ENCODE measurements at regions not wholly inside any gene's neighbourhood (a gene's known extent, or its start where the extent isn't known, plus 50 kb on each side); places are given as distances from the start of the nearest gene placed in this dataset.
"Not testable (repeated sequence)": the region's sequence is repeated elsewhere in the genome, so short reads cannot be mapped to it uniquely, and the experiment has no call there.

- WGBS, 2 experiments (ENCODE audit: insufficient coverage in 1 of 2, insufficient read length in 1 of 2): 89 to 100% methylated on average over 1 to 3 of the region's 3 CpGs
- H3K9me3 ChIP-seq (ENCODE audit: control insufficient read depth, low read length); H3K4me3 ChIP-seq (ENCODE audit: low read length); H3K4me3 Mint-ChIP-seq; H3K36me3 ChIP-seq (ENCODE audit: control insufficient read depth, insufficient read depth, low read length); H3K4me1 Mint-ChIP-seq; H3K9ac ChIP-seq (ENCODE audit: extremely low read depth, low read length, poor library complexity, severe bottlenecking); H3K27me3 ChIP-seq (ENCODE audit: control insufficient read depth, insufficient read depth, low read length, poor library complexity, severe bottlenecking); H3K36me3 Mint-ChIP-seq (ENCODE audit: low read depth); H3K9me3 Mint-ChIP-seq; H3K27ac ChIP-seq (ENCODE audit: low read depth, low read length); H3K27me3 Mint-ChIP-seq (ENCODE audit: insufficient read depth); H3K27ac Mint-ChIP-seq; H3K4me1 ChIP-seq (ENCODE audit: control insufficient read depth, insufficient read depth, low read length); DNase-seq: not testable (repeated sequence)
Measured at GRCh38 chr1:120981489-120982094, 92.0 kb downstream of the PPIAL4A start.

GRCh38 chr1:120994614-120995013, 105.0 kb downstream of the PPIAL4A start:
- not testable (repeated sequence) for H3K36me3 Mint-ChIP-seq (ENCODE audit: low read depth); H3K27me3 ChIP-seq (ENCODE audit: control insufficient read depth, insufficient read depth, low read length, poor library complexity, severe bottlenecking)
- no CpG with 5 or more reads among the region's 2 CpGs for WGBS, 2 experiments (ENCODE audit: insufficient coverage in 1 of 2, insufficient read length in 1 of 2)

GRCh38 chr1:120995025-120995424, 105.5 kb downstream of the PPIAL4A start:
- not testable (repeated sequence) for H3K36me3 Mint-ChIP-seq (ENCODE audit: low read depth); H3K4me3 Mint-ChIP-seq; H3K9ac ChIP-seq (ENCODE audit: extremely low read depth, low read length, poor library complexity, severe bottlenecking); H3K27ac Mint-ChIP-seq; H3K4me3 ChIP-seq (ENCODE audit: low read length); H3K9me3 Mint-ChIP-seq; H3K4me1 ChIP-seq (ENCODE audit: control insufficient read depth, insufficient read depth, low read length); H3K27ac ChIP-seq (ENCODE audit: low read depth, low read length); H3K27me3 Mint-ChIP-seq (ENCODE audit: insufficient read depth); H3K9me3 ChIP-seq (ENCODE audit: control insufficient read depth, low read length); H3K4me1 Mint-ChIP-seq; H3K36me3 ChIP-seq (ENCODE audit: control insufficient read depth, insufficient read depth, low read length); H3K27me3 ChIP-seq (ENCODE audit: control insufficient read depth, insufficient read depth, low read length, poor library complexity, severe bottlenecking); DNase-seq
- WGBS, 2 experiments (ENCODE audit: insufficient coverage in 1 of 2, insufficient read length in 1 of 2): no CpG with 5 or more reads among the region's 1 CpG
- TF ChIP-seq CTCF (conservative IDR thresholded peaks at IDR 0.05): peak; percentile 14

More at GRCh38 chr1:120994614-120995013, 105.0 kb downstream of the PPIAL4A start:
- not testable (repeated sequence) for H3K9me3 ChIP-seq (ENCODE audit: control insufficient read depth, low read length); DNase-seq; H3K27me3 Mint-ChIP-seq (ENCODE audit: insufficient read depth); H3K9ac ChIP-seq (ENCODE audit: extremely low read depth, low read length, poor library complexity, severe bottlenecking); H3K4me1 ChIP-seq (ENCODE audit: control insufficient read depth, insufficient read depth, low read length); H3K36me3 ChIP-seq (ENCODE audit: control insufficient read depth, insufficient read depth, low read length); H3K4me1 Mint-ChIP-seq; H3K9me3 Mint-ChIP-seq; H3K4me3 Mint-ChIP-seq; H3K27ac Mint-ChIP-seq; H3K27ac ChIP-seq (ENCODE audit: low read depth, low read length); H3K4me3 ChIP-seq (ENCODE audit: low read length)

- not testable (repeated sequence) for H3K9me3 ChIP-seq (ENCODE audit: control insufficient read depth, low read length); H3K27ac ChIP-seq (ENCODE audit: low read depth, low read length); DNase-seq; H3K4me1 Mint-ChIP-seq; H3K9ac ChIP-seq (ENCODE audit: extremely low read depth, low read length, poor library complexity, severe bottlenecking); H3K27ac Mint-ChIP-seq; H3K4me3 Mint-ChIP-seq; H3K36me3 ChIP-seq (ENCODE audit: control insufficient read depth, insufficient read depth, low read length); H3K27me3 ChIP-seq (ENCODE audit: control insufficient read depth, insufficient read depth, low read length, poor library complexity, severe bottlenecking); H3K27me3 Mint-ChIP-seq (ENCODE audit: insufficient read depth); H3K9me3 Mint-ChIP-seq; H3K4me1 ChIP-seq (ENCODE audit: control insufficient read depth, insufficient read depth, low read length); H3K4me3 ChIP-seq (ENCODE audit: low read length); H3K36me3 Mint-ChIP-seq (ENCODE audit: low read depth)
- 91 to 100% methylated on average over 1 of the region's 10 CpGs for WGBS, 2 experiments (ENCODE audit: insufficient coverage in 1 of 2, insufficient read length in 1 of 2)
Measured at GRCh38 chr1:121001090-121001726, 111.6 kb downstream of the PPIAL4A start.

- not testable (repeated sequence) for H3K27me3 ChIP-seq (ENCODE audit: control insufficient read depth, insufficient read depth, low read length, poor library complexity, severe bottlenecking); H3K9ac ChIP-seq (ENCODE audit: extremely low read depth, low read length, poor library complexity, severe bottlenecking); H3K27ac ChIP-seq (ENCODE audit: low read depth, low read length); H3K4me3 ChIP-seq (ENCODE audit: low read length); H3K4me1 Mint-ChIP-seq; H3K4me3 Mint-ChIP-seq; H3K9me3 ChIP-seq (ENCODE audit: control insufficient read depth, low read length); H3K9me3 Mint-ChIP-seq; H3K36me3 ChIP-seq (ENCODE audit: control insufficient read depth, insufficient read depth, low read length); H3K27ac Mint-ChIP-seq; DNase-seq; H3K36me3 Mint-ChIP-seq (ENCODE audit: low read depth); H3K4me1 ChIP-seq (ENCODE audit: control insufficient read depth, insufficient read depth, low read length)
- no CpG with 5 or more reads among the region's 3 CpGs for WGBS, 2 experiments (ENCODE audit: insufficient coverage in 1 of 2, insufficient read length in 1 of 2)
- H3K27me3 Mint-ChIP-seq (ENCODE audit: insufficient read depth): peaks cover 11% of the 10 kb centered on the region
Measured at GRCh38 chr1:121003230-121003629, 113.7 kb downstream of the PPIAL4A start.

Measured in endodermal cell (in vitro differentiated cells).